GM12875 (cell line): ENCODE measurements at regions not wholly inside any gene's neighbourhood (a gene's known extent, or its start where the extent isn't known, plus 50 kb on each side); places are given as distances from the start of the nearest gene placed in this dataset.

Source experiments
- H3K4me3 ChIP-seq: one replicate; pipeline ENCODE4 v1.5.1; 2011; ENCODE audit warnings: low read depth, low read length, control low read depth
- TF ChIP-seq, protein P1 (sequence below): IDR thresholded peaks from 2 replicates; pipeline ENCODE4 v1.5.1; 2011; ENCODE audit warnings: low read depth, mild to moderate bottlenecking, control low read depth, inconsistent platforms, low read length, moderate library complexity, borderline replicate concordance; ENCODE audit not compliant: insufficient read depth

DNA sequence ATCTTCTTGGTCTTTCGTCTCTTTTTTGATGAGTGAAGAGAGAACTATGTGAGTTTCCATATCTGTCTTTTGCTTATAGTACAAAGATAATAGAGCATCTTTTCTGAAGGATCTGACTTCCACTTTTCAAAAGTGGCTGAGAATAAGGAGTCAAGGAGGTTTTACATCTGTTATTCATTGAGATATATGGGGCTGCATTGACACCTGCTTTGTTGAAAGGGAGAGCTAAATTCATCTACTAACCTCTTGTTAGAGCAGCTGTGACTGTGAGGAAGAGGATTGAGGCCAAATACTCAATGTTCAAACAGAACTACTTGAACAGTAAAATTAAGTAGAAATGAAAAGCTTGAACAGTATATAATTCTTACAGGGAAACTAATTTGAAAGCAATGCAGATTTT lies 130.2 kb upstream of the ATP2B1 start:
- TF ChIP-seq, protein P1, sequence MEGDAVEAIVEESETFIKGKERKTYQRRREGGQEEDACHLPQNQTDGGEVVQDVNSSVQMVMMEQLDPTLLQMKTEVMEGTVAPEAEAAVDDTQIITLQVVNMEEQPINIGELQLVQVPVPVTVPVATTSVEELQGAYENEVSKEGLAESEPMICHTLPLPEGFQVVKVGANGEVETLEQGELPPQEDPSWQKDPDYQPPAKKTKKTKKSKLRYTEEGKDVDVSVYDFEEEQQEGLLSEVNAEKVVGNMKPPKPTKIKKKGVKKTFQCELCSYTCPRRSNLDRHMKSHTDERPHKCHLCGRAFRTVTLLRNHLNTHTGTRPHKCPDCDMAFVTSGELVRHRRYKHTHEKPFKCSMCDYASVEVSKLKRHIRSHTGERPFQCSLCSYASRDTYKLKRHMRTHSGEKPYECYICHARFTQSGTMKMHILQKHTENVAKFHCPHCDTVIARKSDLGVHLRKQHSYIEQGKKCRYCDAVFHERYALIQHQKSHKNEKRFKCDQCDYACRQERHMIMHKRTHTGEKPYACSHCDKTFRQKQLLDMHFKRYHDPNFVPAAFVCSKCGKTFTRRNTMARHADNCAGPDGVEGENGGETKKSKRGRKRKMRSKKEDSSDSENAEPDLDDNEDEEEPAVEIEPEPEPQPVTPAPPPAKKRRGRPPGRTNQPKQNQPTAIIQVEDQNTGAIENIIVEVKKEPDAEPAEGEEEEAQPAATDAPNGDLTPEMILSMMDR, result no peak
- H3K4me3 ChIP-seq, result no peak overlapping the region

DNA sequence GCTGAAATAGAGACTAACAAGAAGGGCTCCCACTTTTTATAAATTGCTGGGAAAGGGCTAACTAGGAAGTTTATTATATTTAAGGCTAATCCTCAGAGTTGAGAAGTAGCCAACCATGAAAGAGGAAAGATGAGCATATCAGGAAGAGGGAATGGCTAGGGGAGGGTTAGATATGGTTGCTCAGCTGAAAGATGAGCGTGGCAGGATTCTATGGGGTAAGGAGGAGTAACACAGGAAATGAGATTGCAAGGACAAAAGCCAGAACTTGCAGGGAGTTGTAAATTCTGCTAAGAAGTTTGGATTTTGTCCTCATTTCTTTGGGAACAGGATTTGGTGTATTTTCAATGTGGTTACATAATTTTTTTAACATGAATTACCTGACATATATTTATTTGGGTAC lies 127.4 kb upstream of the ATP2B1 start:
- no peak overlapping the region for H3K4me3 ChIP-seq
- TF ChIP-seq, protein P1, result no peak

DNA sequence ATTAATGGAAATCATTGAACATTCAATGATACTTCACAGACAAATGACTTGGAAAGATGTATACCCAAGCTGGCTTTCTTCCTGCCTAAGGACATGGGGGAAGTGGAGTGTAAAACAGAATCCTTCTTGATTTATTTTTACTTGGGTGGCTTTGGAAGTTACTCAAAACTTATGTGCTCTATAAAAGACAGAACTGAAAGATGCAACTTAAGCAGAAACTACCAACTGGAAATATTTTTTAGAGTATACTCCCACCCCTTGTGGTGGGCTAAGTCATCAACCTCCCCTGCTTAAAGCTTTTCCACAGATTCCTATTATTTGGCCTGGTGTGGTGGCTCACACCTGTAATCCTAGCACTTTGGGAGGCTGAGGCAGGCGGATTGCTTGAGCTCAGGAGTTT lies 126.0 kb upstream of the ATP2B1 start:
- TF ChIP-seq, protein P1, result no peak
- no peak overlapping the region for H3K4me3 ChIP-seq

DNA sequence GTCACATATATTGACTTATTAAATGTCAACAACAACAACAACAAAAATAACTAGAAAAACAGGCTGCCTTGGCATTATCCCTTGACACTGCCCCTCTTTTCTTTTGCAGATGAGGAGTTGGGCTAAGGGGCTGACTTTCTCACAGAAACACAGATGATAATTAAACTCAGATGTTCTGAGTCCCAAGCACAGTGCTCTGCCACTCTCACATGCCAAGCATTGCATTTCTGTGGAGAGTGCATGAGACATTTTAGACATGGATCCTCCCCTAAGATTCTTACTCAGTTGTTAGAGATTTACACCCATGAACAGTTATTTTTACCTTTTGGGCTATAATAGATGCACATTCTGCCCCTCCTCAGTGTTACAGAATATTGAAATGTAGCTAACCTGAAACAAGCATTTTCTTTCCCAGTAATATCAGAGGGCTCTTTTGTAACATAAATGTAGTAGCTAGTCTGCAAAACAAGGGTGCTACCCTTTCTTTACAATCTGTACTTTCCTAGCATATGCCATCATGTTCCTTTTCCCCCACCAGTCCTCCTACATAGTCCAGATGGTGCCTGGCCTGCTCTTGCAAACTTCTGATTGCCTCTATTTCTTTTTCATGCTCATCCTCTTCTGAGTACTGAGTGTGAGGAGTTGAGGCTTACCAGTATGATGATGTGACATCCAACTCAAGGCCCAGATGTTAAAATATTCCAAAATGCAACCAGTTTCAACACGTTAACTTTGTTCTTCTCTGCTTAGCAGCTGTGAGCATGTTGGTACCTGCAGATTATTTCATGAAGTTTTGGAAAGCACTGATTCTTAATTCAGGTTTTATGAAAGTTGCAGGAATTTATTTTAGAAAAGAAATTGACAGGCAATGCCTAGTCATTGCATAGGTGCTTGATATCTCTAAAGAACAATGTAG lies 125.0 kb upstream of the ATP2B1 start:
- no peak overlapping the region for H3K4me3 ChIP-seq
- TF ChIP-seq, protein P1, result no peak

DNA sequence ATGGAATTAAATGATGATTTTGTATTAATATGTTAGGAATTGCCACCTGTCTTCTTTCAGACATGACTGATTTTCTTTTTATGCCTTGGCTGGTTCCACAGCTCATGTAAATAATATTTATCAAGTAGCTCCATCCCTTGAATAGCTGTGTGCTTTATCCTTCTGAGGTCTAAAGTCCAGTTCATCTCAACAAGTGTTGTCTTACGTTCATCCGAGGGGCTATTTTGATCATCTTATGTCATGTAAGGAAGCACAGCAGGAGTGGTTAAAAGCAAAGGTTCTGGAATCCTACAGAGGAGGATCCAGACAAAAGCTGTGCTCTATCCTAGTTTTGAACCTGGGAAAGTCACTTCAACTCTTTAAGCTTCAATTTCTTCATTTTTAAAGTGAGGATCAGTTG lies 123.7 kb upstream of the ATP2B1 start:
- TF ChIP-seq, protein P1, result no peak
- no peak overlapping the region for H3K4me3 ChIP-seq

DNA sequence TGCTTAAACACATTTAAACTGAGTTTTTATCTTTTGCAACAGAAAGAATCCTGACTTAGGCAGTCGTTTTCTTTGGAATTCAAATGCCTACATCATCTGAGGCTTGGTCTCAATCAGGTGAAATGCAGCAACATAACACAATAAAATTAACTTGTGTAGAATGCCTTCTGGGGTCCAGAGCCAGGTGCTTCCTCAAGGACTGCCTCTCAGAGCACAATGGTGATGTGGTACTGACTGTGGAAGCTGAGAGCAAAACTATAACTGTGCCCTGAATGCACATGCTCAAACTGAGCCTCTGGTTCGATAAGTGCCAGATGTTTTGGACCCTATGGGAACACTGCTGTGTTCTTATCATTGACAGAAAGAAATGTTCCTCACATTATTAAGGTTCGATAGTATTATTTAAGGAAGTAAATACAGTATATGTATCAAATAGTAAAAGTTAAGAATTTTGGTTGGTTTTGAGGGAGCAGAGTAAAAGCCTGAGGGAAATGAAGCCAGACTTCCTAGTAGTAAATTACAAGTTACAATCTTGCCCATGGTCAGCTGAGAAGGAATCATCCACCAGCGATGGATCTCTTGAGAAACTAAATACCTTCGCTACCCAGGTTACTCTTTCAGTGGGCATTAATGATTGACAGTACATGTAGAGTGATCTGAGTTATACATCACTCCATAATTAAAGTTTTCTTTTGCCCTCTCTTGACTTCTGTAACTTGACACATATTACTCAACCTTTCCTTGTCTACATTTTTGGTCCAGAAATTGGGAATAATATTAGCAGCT lies 122.9 kb upstream of the ATP2B1 start:
- H3K4me3 ChIP-seq, result no peak overlapping the region
- TF ChIP-seq, protein P1, result no peak

DNA sequence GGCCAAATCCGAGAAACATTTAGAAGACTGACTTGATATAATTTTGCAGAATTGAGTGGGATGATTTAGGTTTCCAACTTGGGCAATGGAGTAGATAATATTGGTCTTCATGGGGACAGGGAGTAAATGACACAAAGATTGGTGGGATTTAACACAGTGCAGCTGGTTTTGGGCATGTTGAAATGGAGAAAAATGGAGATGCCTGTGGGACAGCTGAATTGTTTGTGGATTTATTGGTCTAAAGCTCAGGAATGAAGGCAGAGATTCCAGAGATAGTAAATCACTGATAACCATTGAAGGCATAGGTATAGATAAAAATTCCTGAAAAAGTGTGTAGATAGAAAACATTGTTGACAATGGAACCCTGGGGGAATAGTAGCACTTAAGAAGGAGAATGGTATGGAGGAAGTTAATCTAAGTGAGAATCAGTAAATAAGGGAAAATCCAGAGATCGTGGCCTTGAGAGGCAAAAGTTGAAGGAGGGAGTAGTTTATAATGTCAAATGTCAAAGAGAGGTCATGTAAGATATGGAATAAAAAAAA lies 120.9 kb upstream of the ATP2B1 start:
- TF ChIP-seq, protein P1, result no peak
- no peak overlapping the region for H3K4me3 ChIP-seq
